ENCODE measurements at regions not wholly inside any gene's neighbourhood (a gene's known extent, or its start where the extent isn't known, plus 50 kb on each side); places are given as distances from the start of the nearest gene placed in this dataset.

DNA sequence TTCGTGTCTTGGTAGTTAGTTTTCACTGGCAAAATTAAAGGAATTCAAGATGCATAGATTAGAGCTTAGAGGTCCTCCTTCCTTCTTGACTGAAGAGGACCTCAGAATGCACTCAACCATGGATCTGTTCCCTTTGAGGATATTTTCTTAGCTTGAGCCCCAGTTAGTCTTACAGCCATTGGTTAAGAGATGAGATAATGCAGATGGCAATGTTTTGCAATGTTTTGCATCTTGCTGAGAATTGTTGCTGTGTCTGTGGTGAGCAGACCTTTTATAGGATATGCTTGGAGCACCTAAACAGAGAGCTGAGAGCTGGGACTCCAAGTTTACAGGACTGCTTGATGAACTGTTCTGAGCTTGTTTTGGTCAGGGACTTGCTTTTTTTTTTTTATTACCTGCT, 107.5 kb downstream of the TMEM170B start:
- Histone ChIP-seq H3K9me3 (replicated peaks in 1 of 3) (no peaks in the 10 kb centered on the region), H3K27ac (no peak overlapping the region), H3K27me3 (no peaks in the 10 kb centered on the region), H3K36me3 (replicated peaks in 1 of 2) (no peaks in the 10 kb centered on the region), H3K4me3 (no peak overlapping the region), H3K4me1 (replicated peaks in 1 of 2) (no peaks in the 10 kb centered on the region)
- DNase-seq: no peak
- no peak for TF ChIP-seq POLR2A (IDR thresholded peaks at IDR 0.05)
- TF ChIP-seq, protein P1, sequence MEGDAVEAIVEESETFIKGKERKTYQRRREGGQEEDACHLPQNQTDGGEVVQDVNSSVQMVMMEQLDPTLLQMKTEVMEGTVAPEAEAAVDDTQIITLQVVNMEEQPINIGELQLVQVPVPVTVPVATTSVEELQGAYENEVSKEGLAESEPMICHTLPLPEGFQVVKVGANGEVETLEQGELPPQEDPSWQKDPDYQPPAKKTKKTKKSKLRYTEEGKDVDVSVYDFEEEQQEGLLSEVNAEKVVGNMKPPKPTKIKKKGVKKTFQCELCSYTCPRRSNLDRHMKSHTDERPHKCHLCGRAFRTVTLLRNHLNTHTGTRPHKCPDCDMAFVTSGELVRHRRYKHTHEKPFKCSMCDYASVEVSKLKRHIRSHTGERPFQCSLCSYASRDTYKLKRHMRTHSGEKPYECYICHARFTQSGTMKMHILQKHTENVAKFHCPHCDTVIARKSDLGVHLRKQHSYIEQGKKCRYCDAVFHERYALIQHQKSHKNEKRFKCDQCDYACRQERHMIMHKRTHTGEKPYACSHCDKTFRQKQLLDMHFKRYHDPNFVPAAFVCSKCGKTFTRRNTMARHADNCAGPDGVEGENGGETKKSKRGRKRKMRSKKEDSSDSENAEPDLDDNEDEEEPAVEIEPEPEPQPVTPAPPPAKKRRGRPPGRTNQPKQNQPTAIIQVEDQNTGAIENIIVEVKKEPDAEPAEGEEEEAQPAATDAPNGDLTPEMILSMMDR (IDR thresholded peaks at IDR 0.05): no peak
- intact Hi-C loops (cut with DNase I): no loop called here
- WGBS, 4 donors: 59 to 80% (median 72%) methylated on average over 1 of the region's 1 CpG

DNA sequence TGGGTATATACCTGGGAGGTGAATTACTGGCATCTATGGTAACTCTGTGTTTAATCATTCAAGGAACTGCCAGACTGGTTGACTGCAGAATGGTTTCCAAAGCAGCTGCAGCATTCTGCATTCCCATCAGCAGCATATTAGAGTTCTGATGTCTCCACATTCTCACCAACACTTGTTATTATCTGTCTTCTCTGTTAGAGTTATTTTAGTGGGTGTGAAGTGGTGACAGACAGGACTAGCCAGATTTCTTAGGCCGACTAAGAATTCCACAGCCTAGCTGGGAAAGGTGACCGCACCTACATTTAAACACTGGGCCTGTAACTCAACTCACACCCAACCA, 110.9 kb downstream of the TMEM170B start:
- WGBS, 4 donors: 67 to 94% (median 69%) methylated on average over 2 of the region's 2 CpGs
- TF ChIP-seq, protein P1 (IDR thresholded peaks at IDR 0.05): no peak
- TF ChIP-seq POLR2A (IDR thresholded peaks at IDR 0.05): no peak

DNA sequence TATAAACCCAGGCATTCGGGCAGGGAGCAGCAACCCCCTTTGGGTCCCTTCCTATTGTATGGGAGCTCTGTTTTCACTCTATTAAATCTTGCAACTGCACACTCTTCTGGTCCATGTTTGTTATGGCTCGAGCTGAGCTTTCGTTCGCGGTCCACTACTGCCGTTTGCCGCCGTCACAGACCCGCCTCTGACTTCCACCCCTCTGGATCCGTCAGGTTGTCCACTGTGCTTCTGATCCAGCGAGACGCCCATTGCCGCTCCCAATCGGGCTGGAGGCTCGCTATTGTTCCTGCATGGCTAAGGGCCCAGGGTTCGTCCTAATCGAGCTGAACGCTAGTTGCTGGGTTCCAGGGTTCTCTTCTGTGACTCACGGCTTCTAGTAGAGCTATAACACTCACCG, 111.3 kb downstream of the TMEM170B start:
- Histone ChIP-seq H3K9me3 (replicated peaks in 1 of 3) (no peaks in the 10 kb centered on the region), H3K4me3 (no peak overlapping the region), H3K4me1 (replicated peaks in 1 of 2) (no peaks in the 10 kb centered on the region), H3K27me3 (no peaks in the 10 kb centered on the region), H3K27ac (no peak overlapping the region), H3K36me3 (replicated peaks in 1 of 2) (no peaks in the 10 kb centered on the region)
- WGBS, 4 donors: 96 to 97% (median 96%) methylated on average over 20 of the region's 20 CpGs
- TF ChIP-seq POLR2A (IDR thresholded peaks at IDR 0.05): no peak
- TF ChIP-seq, protein P1 (IDR thresholded peaks at IDR 0.05): no peak
- DNase-seq: no peak
- intact Hi-C loops (cut with DNase I): no loop called here

More for the DNA sequence above, 110.9 kb downstream of the TMEM170B start:
- DNase-seq: no peak
- Histone ChIP-seq H3K4me3 (no peak overlapping the region), H3K36me3 (replicated peaks in 1 of 2) (no peaks in the 10 kb centered on the region), H3K27ac (no peak overlapping the region), H3K4me1 (replicated peaks in 1 of 2) (no peaks in the 10 kb centered on the region), H3K27me3 (no peaks in the 10 kb centered on the region), H3K9me3 (replicated peaks in 1 of 3) (no peaks in the 10 kb centered on the region)
- intact Hi-C loops (cut with DNase I): no loop called here

DNA sequence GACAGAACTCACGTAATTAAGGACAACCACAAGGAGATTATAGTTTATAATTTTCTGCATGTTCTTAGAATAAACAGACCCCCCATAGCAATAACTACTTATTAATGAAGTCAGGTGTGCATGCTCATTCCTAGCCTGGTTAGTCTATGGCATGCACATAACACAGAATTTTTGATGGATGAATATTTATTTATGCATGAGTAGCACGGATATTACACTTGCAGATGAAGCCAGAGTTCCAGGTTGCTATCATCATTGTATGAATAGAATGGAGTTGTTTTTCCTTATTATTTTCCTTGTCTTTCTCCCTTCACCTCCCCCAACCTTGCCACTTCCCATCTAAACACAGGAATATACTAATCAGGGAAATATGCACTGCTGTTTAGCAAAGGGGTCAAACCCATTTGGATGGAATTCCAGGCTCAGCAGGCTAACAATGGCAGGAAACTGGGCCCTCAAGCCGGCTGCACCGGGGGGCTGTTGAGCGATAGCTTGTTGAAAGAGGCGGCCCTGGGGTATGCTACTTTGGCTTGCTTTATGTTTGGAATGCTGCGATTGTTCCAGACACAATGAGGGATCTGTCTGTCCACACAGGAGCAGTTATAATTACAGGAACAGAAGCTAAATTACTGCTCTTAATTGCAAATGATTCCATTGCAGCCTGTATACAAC, 112.6 kb downstream of the TMEM170B start:
- no peaks in the 10 kb centered on the region for H3K36me3 ChIP-seq (replicated peaks in 1 of 2)
- no peak overlapping the region for H3K4me3 ChIP-seq
- peaks cover 0 to under 1% of the 10 kb centered on the region in 2 donors for H3K4me1 ChIP-seq (replicated peaks in 1 of 2)
- intact Hi-C loops (cut with DNase I): no loop called here
- WGBS, 4 donors: 66 to 74% (median 68%) methylated on average over 7 of the region's 7 CpGs
- TF ChIP-seq POLR2A (IDR thresholded peaks at IDR 0.05): no peak
- TF ChIP-seq, protein P1 (IDR thresholded peaks at IDR 0.05): no peak
- peak in 4 of 7 donors; percentile 12 to 54 (median 24) for DNase-seq
- H3K27me3 ChIP-seq: no peaks in the 10 kb centered on the region
- no peaks in the 10 kb centered on the region for H3K9me3 ChIP-seq (replicated peaks in 1 of 3)
- H3K27ac ChIP-seq: peak overlapping the region in 1 of 5 donors; percentile 57

Measured in adrenal gland (tissue), 9 donors.